GM18499 (cell line): ENCODE measurements at regions not wholly inside any gene's neighbourhood (a gene's known extent, or its start where the extent isn't known, plus 50 kb on each side); places are given as distances from the start of the nearest gene placed in this dataset.

Experiments used
- ATAC-seq: cut with Tn5 transposase; IDR thresholded peaks from one replicate; pipeline ENCODE4 v1.9.1; 2021; ENCODE audit warnings: moderate number of reproducible peaks; ENCODE audit not compliant: insufficient read depth, unreplicated experiment

DNA sequence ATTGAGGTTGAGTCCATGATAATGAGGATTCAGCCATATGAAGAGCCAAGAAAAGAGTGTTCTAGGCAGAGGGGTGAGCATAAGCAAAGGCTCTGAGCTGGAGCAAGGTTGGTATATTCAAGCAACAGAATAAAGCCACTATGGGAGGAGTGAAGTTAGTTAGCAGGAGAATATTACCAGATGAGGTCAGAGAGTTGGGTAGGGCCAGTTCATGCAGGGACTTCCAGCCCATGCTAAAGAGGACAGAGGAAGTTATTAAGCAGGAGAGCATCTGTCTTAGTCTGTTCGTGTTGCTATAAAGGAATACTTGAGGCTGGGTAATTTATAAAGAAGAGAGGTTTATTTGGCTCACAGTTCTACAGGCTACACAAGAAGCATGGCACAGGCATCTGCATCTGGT is 57.1 kb upstream of the ATG10 start:
- no peak for ATAC-seq

GRCh38 chr5:81912933-81913332 is 58.9 kb upstream of the ATG10 start:
- no peak for ATAC-seq

DNA sequence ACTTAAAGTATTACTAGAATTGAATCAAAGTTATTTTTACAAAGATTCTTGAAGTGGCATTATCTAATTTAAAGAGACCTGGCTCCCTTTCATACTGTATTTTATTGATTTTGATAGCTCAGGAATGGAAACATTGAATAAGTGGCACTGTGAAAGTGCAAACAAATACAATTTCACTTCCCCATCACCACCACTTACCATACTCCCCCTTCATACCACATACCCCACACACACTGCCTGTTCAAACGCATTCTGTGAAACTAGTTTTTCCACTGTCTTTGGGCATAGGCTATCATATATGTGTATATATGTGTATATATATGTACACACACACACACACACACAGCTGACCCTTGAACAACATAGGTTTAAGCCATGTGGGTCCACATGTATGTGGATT is 62.1 kb upstream of the ATG10 start:
- ATAC-seq: no peak

- ATAC-seq: no peak
Observed at GRCh38 chr5:81908771-81909170, 63.1 kb upstream of the ATG10 start.

DNA sequence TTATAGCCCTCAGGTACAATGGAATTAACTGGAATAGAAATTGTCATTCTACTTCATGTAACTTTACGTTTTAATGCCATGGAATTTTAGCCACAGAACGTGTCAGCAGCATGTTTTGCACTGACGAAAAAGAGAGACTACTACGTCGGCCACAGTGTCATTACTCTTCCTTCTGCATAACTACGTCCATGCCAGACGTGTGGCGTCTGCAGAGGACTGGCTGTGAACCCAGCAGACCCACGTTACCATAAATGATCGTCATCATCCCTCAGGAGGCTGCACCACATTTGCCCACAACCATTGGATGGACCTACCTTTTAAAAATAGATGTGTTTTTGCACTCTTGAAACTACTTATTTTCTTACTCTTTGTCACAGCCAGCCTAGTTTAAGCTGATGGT is 63.8 kb upstream of the ATG10 start:
- ATAC-seq: no peak

- ATAC-seq: no peak
Observed at GRCh38 chr5:81907012-81907635, 64.7 kb upstream of the ATG10 start.

DNA sequence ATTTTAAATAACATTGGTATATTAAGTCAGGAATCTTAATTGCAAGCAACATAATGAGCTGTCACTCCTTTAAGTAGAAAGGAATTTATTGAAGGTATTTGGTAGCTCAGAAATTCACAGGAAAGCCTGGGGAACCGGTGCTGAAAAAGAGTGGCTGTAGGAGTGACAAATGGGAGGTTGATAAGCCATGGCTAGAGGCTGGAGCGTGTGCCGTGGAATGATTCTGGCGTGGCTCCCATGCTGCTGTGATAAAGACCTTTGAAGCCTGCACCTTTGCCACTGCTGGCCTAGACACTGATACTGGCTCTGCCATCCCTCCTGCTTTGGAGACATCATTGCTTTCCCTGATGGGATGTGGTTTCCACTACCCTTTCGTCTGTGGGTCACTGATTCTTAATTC is 65.7 kb upstream of the ATG10 start:
- no peak for ATAC-seq

DNA sequence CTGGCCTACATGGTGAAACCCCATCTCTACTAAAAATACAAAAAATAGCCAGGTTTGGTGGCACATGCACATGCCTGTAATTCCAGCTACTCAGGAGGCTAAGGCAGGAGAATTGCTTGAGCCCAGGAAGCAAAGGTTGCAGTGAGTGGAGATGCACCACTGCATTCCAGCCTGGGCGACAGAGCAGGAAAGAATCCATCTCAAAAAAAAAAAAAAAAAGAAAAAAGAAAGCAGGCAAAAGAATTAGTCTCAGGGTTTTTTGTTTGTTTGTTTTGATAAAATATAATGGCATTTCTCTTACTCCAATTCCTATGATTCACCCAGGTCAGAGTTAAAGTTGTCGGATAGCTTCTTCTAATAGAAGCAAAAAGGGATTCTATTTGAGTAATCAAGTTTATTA is 67.0 kb upstream of the ATG10 start:
- ATAC-seq: no peak

- no peak for ATAC-seq
Observed at GRCh38 chr5:81904166-81904565, 67.7 kb upstream of the ATG10 start.

- no peak for ATAC-seq
Observed at GRCh38 chr5:81901586-81901985, 70.2 kb upstream of the ATG10 start.

DNA sequence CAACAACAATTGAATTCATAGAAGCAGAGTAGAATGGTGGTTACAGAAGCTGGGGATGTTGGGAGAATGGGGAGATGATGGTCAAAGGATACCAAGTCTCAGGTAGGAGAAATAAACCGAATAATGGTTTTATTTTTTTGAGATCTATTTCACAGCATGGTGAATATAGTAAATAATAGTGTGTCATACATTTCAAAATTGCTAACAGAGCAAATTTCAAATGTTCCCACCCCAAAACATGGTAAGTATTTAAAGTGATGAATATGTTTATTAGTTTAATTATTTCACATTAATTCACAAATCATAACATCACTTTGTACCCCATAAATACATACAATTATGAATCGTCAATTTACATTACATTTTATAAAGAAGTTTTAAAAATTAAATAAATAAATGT is 72.7 kb upstream of the ATG10 start:
- no peak for ATAC-seq

DNA sequence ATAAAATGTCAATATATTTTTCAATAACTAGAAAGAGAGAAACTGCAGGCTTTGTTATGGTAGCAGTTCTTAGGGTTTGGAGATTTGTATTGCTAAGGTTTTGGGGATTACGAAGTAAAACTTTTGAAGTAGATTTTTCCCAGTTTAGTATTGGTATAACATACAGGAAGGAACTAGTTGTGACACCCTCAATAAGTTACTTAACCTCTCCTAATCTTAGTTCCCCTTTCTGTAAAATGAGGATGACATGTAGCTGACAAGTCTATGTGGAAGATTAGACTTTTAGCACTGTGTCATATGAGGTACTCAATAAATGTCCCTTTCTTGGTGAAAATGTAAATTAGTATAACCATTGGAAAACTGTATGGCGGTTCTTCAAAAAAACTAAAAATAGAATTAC is 73.4 kb upstream of the ATG10 start:
- ATAC-seq: no peak

GRCh38 chr5:81896764-81897163 is 75.1 kb upstream of the ATG10 start:
- ATAC-seq: no peak

- ATAC-seq: no peak
Observed at GRCh38 chr5:81895307-81895706, 76.5 kb upstream of the ATG10 start.

DNA sequence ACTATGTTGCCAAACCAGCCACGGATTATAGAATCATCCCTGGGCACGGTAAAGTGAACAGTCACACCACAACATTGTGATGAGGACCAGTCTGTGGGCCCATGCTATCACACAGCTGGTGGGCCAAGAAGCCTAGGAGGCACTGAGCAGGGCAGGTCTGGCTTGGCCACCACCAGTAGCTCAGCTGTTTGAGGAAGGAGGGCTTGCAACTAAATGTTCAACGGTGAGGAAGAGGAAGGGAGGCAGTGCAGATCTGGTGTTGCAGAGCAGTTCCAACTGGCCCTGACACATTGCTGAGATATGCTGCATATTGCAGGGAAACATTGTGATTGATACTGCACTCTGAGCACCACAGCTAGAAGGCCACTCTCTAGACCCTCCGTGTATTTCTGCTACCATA is 77.9 kb upstream of the ATG10 start:
- ATAC-seq: no peak

DNA sequence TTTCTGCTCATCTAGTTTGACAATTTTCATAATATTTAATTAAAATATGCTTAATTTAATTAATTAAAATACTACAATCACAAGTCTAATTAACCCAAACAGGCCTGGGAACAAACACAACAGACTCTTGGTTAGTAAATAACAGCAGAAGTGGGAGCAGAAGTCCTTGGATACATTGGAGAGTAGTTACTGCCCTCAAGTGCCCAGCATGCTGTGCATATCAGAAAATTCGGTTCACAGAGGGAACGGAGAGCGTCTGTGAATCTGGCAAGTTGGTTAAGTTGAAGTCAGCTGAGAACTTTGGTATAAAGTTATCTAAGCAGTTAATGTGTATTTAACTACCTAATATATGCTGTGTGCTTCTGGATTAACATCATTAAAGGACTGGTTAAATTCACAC is 87.0 kb upstream of the ATG10 start:
- no peak for ATAC-seq

DNA sequence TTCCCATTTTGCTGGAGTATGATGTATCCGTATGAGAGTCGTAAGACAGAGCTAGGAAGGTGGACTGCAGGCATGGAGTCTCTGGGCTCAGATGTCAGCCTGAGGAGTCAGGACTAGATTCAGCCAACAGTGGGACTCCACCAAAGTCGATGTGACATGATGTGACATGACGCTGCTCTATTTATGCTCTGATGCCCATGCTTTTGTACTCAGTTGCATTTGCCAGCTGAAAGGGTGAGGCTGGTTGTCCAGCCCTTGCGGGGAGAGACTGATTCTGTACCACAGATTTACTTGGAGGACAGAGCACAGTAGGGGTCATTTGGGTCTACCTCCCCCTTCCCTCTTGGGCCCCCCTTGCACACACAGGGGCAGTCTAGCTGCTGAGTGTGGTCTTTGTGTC is 88.5 kb upstream of the ATG10 start:
- ATAC-seq: no peak

DNA sequence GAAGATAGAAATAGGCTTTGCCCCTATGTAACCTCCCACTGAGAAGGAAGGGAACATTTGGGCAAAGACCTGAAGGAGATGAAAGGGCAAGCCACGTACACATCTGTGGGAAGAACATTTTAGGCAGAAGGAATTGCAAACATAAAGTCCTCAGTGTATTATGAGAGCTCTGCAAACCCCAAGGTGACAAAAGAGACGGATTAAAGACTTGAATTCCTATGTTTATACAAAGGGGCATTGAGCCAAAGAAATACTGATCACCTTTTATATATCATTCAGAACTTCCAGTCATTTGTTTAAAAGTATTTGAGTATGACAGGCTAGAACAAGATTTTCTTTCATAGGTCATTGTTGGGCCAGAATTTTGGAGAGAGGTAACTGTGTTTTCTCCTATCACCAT is 90.2 kb upstream of the ATG10 start:
- no peak for ATAC-seq

DNA sequence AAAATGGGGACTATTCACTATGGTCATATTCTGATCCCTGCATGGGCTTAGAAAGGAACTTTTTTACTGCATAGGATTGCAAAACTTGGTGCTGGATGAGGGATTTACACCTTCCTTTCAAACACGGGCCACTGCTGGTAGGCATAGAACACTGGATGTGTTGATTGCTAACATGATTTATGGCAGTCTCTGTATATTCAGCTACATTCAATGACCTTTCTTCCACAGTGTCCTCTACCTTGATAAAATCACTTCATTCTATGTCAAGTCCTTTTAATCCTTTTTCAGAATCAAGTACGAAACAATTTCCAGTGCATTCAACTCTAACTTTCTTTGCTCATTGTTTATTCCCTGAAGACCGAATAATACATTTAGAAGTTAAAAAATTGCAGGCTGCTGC is 91.9 kb upstream of the ATG10 start:
- no peak for ATAC-seq

- no peak for ATAC-seq
Observed at GRCh38 chr5:81878333-81878732, 93.5 kb upstream of the ATG10 start.

DNA sequence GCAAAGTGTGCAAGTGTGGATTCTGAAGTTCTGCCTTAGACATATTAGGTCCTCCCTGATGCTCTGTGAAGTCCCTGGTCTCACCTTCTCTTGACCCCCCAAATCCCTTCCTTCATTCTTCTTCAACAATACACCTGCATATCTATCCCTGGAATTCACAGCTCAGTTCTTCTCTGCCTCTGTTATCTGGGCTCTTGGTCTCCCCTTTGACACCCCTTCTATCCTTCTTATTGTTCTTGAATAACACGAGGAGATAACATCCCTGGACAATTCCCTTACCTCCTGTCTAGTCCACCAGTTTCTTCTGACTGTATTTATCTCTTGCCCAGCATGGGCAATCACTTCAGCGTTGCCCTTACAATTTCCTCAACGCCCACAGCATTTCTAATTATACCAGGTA is 104.8 kb upstream of the ATG10 start:
- ATAC-seq: no peak

DNA sequence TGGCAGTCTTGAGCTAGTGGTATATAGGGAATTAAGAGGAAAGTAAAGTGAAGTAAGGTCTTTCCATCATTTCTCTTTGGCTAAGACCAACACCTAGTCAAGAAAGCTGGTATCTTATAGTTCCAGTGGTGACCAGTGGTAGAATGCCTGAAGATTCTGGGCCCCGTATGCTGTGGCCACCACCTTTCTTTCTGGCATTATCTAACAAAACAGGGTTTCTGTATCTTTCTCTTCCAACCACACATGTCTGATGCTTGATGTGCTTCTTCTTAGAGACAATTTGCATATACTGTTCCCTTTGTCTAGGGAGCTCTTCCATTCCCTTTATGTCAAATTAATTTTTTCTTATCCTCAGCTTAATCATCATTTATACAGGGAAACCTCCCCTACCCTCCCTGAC is 109.9 kb upstream of the SSBP2 start:
- ATAC-seq: no peak

DNA sequence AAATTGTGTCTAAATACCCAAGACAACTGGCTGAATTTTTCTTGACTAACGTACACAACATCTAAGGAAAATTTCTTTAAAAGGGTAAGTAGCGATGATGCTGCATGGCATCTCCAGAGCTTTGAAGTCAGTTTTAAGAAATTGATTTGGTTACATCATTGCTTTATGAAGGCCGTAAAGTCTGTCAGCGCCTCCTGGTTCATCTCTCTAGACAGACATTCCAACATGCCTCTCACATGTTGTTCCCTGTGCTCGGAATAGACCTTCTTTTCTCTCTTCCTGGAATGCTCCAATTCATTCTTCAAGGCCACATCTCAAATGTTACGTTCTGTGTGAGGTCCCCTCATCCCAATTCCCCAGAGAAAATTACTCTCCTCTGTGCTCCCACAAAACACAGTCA is 108.7 kb upstream of the SSBP2 start:
- ATAC-seq: no peak
